Neural cell (in vitro differentiated cells): ENCODE measurements at regions not wholly inside any gene's neighbourhood (a gene's known extent, or its start where the extent isn't known, plus 50 kb on each side); places are given as distances from the start of the nearest gene placed in this dataset.

Experiments
- H2AFZ ChIP-seq: fragments of 200-600, 300-800 bp; sonication (generic), shearing (Covaris generic); 2 replicates; pipeline ENCODE4 v1.6.0; 2014; ENCODE audit warnings: low read depth, mild to moderate bottlenecking, antibody characterized with exemption, low read length, moderate library complexity
- H3F3A ChIP-seq: fragments of 200-600 bp; shearing (Covaris generic); 2 replicates; pipeline ENCODE4 v1.6.1; 2016; ENCODE audit warnings: mild to moderate bottlenecking, moderate library complexity, mixed read lengths, antibody characterized with exemption, low read length; ENCODE audit not compliant: insufficient read depth, poor library complexity, severe bottlenecking
- H3K27ac ChIP-seq: fragments of 200-600, 300-800 bp; sonication (generic), shearing (Covaris generic); 2 replicates; pipeline ENCODE4 v1.5.1; 2014; ENCODE audit warnings: mild to moderate bottlenecking, low read length, moderate library complexity
- H3K27me3 ChIP-seq: fragments of 300-800, 200-600 bp; sonication (generic), shearing (Covaris generic); 2 replicates; pipeline ENCODE4 v1.6.0; 2014; ENCODE audit warnings: mild to moderate bottlenecking, low read depth, low read length, moderate library complexity; ENCODE audit not compliant: insufficient read depth
- H3K36me3 ChIP-seq: fragments of 300-800, 200-600 bp; sonication (generic), shearing (Covaris generic); 2 replicates; pipeline ENCODE4 v1.5.1; 2014; ENCODE audit warnings: mild to moderate bottlenecking, antibody characterized with exemption, low read length, moderate library complexity; ENCODE audit not compliant: insufficient read depth
- H3K4me2 ChIP-seq: fragments of 300-800, 200-600 bp; sonication (generic), shearing (Covaris generic); 2 replicates; pipeline ENCODE4 v1.6.0; 2014; ENCODE audit warnings: mild to moderate bottlenecking, low read length
- H3K4me3 ChIP-seq: fragments of 300-800, 200-600 bp; sonication (generic), shearing (Covaris generic); 2 replicates; pipeline ENCODE4 v1.5.1; 2014; ENCODE audit warnings: mild to moderate bottlenecking, low read length, moderate library complexity
- H3K79me2 ChIP-seq: fragments of 200-600 bp; shearing (Covaris generic); replicated peaks from 2 replicates; pipeline ENCODE4 v1.6.0; 2014; ENCODE audit warnings: mild to moderate bottlenecking, low read length, moderate library complexity; ENCODE audit not compliant: insufficient read depth
- H3K9ac ChIP-seq: fragments of 300-800, 200-600 bp; sonication (generic), shearing (Covaris generic); 2 replicates; pipeline ENCODE4 v1.6.1; 2016; ENCODE audit warnings: mild to moderate bottlenecking, low read length, mixed read lengths
- H3K9me2 ChIP-seq: fragments of 200-600 bp; shearing (Covaris generic); 2 replicates; pipeline ENCODE4 v1.6.1; 2016; ENCODE audit warnings: mild to moderate bottlenecking, low read length, mixed read lengths; ENCODE audit not compliant: insufficient read depth
- H3K9me3 ChIP-seq: fragments of 200-600, 300-800 bp; sonication (generic), shearing (Covaris generic); 2 replicates; pipeline ENCODE4 v1.6.1; 2016; ENCODE audit warnings: mild to moderate bottlenecking, mixed run types, low read length, moderate library complexity, mixed read lengths
- H4K20me1 ChIP-seq: fragments of 200-600 bp; shearing (Covaris generic); 2 replicates; pipeline ENCODE4 v1.6.1; 2016; ENCODE audit warnings: mild to moderate bottlenecking, mixed run types; ENCODE audit not compliant: insufficient read depth
- EP300 ChIP-seq: fragments of 450-650 bp; conservative IDR thresholded peaks from 2 replicates; pipeline ENCODE4 v1.6.1; 2014; ENCODE audit warnings: antibody characterized with exemption, mild to moderate bottlenecking, moderate library complexity; ENCODE audit not compliant: poor library complexity, severe bottlenecking
- EZH2 ChIP-seq: fragments of 200-600, 300-800 bp; shearing (Covaris generic), sonication (generic); IDR thresholded peaks from 2 replicates; pipeline ENCODE4 v1.6.1; 2014; ENCODE audit warnings: antibody characterized with exemption, low read length, borderline replicate concordance, mild to moderate bottlenecking; ENCODE audit not compliant: insufficient read depth, poor library complexity, severe bottlenecking
- MXI1 ChIP-seq: fragments of 450-650 bp; conservative IDR thresholded peaks from 2 replicates; pipeline ENCODE4 v1.6.1; 2014; ENCODE audit warnings: antibody characterized with exemption, mild to moderate bottlenecking; ENCODE audit not compliant: poor library complexity, severe bottlenecking
- POLR2AphosphoS5 ChIP-seq: IDR thresholded peaks from 2 replicates; pipeline ENCODE4 v1.6.1; 2012
- RAD21 ChIP-seq: fragments of 450-650 bp; conservative IDR thresholded peaks from 2 replicates; pipeline ENCODE4 v1.6.1; 2014; ENCODE audit warnings: antibody characterized with exemption, mild to moderate bottlenecking, moderate library complexity
- SMC3 ChIP-seq: fragments of 450-650 bp; conservative IDR thresholded peaks from 2 replicates; pipeline ENCODE4 v1.6.1; 2014; ENCODE audit warnings: antibody characterized with exemption, mild to moderate bottlenecking, moderate library complexity; ENCODE audit not compliant: poor library complexity
- TAF1 ChIP-seq: IDR thresholded peaks from 2 replicates; pipeline ENCODE4 v1.6.1; 2012; ENCODE audit warnings: low read depth
- TF ChIP-seq, protein P1 (sequence below): fragments of 450-650 bp; IDR thresholded peaks from 2 replicates; pipeline ENCODE4 v1.5.1; 2014; ENCODE audit warnings: antibody characterized with exemption, mild to moderate bottlenecking, moderate library complexity; ENCODE audit not compliant: poor library complexity, severe bottlenecking
- TF ChIP-seq, protein P2 (sequence below): IDR thresholded peaks from 2 replicates; pipeline ENCODE4 v1.6.1; 2012; ENCODE audit warnings: borderline replicate concordance

DNA sequence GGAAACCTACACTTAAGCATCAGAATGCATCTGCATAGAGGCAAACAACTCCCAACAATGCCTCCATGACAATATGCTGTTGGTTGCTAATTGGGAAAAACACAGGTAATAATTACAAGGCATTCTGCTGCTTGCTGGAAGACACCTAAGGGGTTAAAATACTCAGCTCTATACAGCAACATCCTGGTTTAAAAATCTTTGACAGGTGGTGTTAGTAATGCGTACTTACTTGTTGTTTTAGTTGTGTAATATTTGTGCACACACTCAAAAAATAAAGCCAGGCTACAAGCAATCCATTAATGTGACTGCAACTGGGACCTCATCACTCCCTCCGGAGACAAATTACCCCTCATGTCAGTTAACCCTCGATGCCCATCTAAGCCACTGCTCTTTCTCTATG, 126.3 kb upstream of the ELL2 start:
- H3K4me3 ChIP-seq: peak overlapping the region; percentile 20
- H3K4me2 ChIP-seq: no peak overlapping the region
- no peaks in the 10 kb centered on the region for H4K20me1 ChIP-seq
- no peak overlapping the region for H3K9ac ChIP-seq
- TF ChIP-seq POLR2AphosphoS5 (no peak), RAD21 (no peak), SMC3 (no peak), EP300 (no peak), TAF1 (no peak), EZH2 (no peak), MXI1 (no peak)
- TF ChIP-seq, protein P1, sequence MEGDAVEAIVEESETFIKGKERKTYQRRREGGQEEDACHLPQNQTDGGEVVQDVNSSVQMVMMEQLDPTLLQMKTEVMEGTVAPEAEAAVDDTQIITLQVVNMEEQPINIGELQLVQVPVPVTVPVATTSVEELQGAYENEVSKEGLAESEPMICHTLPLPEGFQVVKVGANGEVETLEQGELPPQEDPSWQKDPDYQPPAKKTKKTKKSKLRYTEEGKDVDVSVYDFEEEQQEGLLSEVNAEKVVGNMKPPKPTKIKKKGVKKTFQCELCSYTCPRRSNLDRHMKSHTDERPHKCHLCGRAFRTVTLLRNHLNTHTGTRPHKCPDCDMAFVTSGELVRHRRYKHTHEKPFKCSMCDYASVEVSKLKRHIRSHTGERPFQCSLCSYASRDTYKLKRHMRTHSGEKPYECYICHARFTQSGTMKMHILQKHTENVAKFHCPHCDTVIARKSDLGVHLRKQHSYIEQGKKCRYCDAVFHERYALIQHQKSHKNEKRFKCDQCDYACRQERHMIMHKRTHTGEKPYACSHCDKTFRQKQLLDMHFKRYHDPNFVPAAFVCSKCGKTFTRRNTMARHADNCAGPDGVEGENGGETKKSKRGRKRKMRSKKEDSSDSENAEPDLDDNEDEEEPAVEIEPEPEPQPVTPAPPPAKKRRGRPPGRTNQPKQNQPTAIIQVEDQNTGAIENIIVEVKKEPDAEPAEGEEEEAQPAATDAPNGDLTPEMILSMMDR: no peak
- TF ChIP-seq, protein P2, sequence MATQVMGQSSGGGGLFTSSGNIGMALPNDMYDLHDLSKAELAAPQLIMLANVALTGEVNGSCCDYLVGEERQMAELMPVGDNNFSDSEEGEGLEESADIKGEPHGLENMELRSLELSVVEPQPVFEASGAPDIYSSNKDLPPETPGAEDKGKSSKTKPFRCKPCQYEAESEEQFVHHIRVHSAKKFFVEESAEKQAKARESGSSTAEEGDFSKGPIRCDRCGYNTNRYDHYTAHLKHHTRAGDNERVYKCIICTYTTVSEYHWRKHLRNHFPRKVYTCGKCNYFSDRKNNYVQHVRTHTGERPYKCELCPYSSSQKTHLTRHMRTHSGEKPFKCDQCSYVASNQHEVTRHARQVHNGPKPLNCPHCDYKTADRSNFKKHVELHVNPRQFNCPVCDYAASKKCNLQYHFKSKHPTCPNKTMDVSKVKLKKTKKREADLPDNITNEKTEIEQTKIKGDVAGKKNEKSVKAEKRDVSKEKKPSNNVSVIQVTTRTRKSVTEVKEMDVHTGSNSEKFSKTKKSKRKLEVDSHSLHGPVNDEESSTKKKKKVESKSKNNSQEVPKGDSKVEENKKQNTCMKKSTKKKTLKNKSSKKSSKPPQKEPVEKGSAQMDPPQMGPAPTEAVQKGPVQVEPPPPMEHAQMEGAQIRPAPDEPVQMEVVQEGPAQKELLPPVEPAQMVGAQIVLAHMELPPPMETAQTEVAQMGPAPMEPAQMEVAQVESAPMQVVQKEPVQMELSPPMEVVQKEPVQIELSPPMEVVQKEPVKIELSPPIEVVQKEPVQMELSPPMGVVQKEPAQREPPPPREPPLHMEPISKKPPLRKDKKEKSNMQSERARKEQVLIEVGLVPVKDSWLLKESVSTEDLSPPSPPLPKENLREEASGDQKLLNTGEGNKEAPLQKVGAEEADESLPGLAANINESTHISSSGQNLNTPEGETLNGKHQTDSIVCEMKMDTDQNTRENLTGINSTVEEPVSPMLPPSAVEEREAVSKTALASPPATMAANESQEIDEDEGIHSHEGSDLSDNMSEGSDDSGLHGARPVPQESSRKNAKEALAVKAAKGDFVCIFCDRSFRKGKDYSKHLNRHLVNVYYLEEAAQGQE: no peak
- H3K27ac ChIP-seq: no peak overlapping the region
- no peaks in the 10 kb centered on the region for H3K9me3 ChIP-seq
- H3K79me2 ChIP-seq: no peaks in the 10 kb centered on the region
- H2AFZ ChIP-seq: no peak overlapping the region
- no peaks in the 10 kb centered on the region for H3K9me2 ChIP-seq
- no peaks in the 10 kb centered on the region for H3K27me3 ChIP-seq
- no peaks in the 10 kb centered on the region for H3K36me3 ChIP-seq
- H3F3A ChIP-seq: no peaks in the 10 kb centered on the region

DNA sequence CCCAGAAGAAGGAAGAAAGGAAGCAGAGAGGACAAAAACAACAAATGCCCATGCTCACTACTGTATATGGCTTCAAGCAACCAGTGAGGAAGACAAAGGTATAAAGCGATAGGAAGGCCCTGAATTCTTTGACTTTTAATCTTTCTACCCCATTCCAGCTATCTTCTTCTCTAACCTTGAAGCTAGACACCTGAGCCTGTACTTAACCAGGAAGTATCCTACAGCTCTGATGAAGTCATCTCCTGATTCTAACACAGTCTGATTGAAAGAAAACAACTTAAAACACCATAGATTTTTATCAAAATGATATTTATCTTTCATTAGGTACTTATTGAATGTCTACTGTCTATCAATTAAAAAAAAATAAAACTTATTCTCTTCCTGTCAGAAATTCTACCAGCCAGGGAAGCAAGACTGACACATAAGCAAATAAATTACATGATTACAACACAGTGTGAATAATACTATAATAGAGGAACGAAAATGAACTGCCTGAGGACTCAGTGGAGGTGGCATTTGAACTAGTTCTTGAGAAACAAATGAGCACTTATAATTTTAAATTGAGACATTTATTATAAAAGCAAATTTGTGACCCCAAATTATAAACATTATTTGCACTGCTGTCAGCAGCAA, 123.3 kb upstream of the ELL2 start:
- no peak overlapping the region for H2AFZ ChIP-seq
- no peaks in the 10 kb centered on the region for H3K9me3 ChIP-seq
- no peaks in the 10 kb centered on the region for H3K79me2 ChIP-seq
- no peak overlapping the region for H3K27ac ChIP-seq
- no peak overlapping the region for H3K4me2 ChIP-seq
- no peaks in the 10 kb centered on the region for H3K27me3 ChIP-seq
- no peak overlapping the region for H3K9ac ChIP-seq
- no peaks in the 10 kb centered on the region for H3F3A ChIP-seq
- H3K36me3 ChIP-seq: no peaks in the 10 kb centered on the region
- H3K4me3 ChIP-seq: no peak overlapping the region
- H4K20me1 ChIP-seq: no peaks in the 10 kb centered on the region
- H3K9me2 ChIP-seq: no peaks in the 10 kb centered on the region
- TF ChIP-seq EZH2: no peak
- TF ChIP-seq SMC3: no peak
- TF ChIP-seq RAD21: no peak
- no peak for TF ChIP-seq POLR2AphosphoS5
- TF ChIP-seq EP300: no peak
- TF ChIP-seq MXI1: no peak
- TF ChIP-seq, protein P2: no peak
- TF ChIP-seq, protein P1: no peak
